GM12878 (cell line): ENCODE measurements at regions not wholly inside any gene's neighbourhood (a gene's known extent, or its start where the extent isn't known, plus 50 kb on each side); places are given as distances from the start of the nearest gene placed in this dataset.

Experiments used
- ATAC-seq: fragments of 200-7000 bp; cut with Tn5 transposase; 3 replicates; pipeline ENCODE4 v1.9.1; 2020; ENCODE audit warnings: mild to moderate bottlenecking, moderate library complexity
- BruUV-seq: library from RNA; stranded (reverse); fragments of 400-500 nt; replicated peaks from 2 replicates; lab custom pipeline; 2021; lab: Mats Ljungman, UMichigan
- CTCF ChIA-PET: fragments of 300-600 bp; sonication (Branson Sonifier 250); formaldehyde crosslinking; extraction: SDS; loops from one replicate; lab custom pipeline; 2021; ENCODE audit warnings: inconsistent platforms; lab: Yijun Ruan, JAX
- POLR2A ChIA-PET: fragments of 350-600 bp; formaldehyde crosslinking; extraction: SDS; loops from one replicate; lab custom pipeline; 2021; ENCODE audit warnings: inconsistent platforms; lab: Charles Lee
- RAD21 ChIA-PET: fragments of 300-600 bp; sonication (Branson Sonifier 250); formaldehyde crosslinking; loops from one replicate; lab custom pipeline; 2023; ENCODE audit warnings: antibody characterized with exemption; ENCODE audit not compliant: unreplicated experiment; lab: Charles Lee
- SMC1A ChIA-PET: fragments of 300-600 bp; sonication (Branson Sonifier 250); formaldehyde crosslinking; loops from one replicate; lab custom pipeline; 2023; ENCODE audit not compliant: unreplicated experiment, uncharacterized antibody; lab: Charles Lee
- DNase-seq: peaks from one replicate; pipeline ENCODE4 v3.0.0-alpha.2; 2011; ENCODE audit warnings: low read depth, low spot score
- FAIRE-seq: peaks from 3 replicates; lab custom pipeline; 2011; peaks lifted over from hg19 to GRCh38; lab: Jason Lieb, UNC
- H2AFZ ChIP-seq: 2 replicates; pipeline ENCODE4 v1.6.0; 2011; ENCODE audit warnings: low read depth, low read length, control low read depth; ENCODE audit not compliant: control insufficient read depth
- H3K27ac ChIP-seq: 2 replicates; pipeline ENCODE4 v1.5.1; 2011; ENCODE audit warnings: control low read depth; ENCODE audit not compliant: control insufficient read depth, insufficient read depth
- H3K27me3 ChIP-seq, 2 experiments: replicated peaks in 1 of 2; 2 replicates each; pipeline versions ENCODE4 v1.6.0 to v1.6.1; 2011; ENCODE audit warnings: low read length in 1 of 2; ENCODE audit not compliant: control insufficient read depth in 2 of 2, insufficient read depth in 2 of 2
- H3K36me3 ChIP-seq, 2 experiments: 2 replicates each; pipeline ENCODE4 v1.5.1; 2011; ENCODE audit warnings: low read length in 1 of 2; ENCODE audit not compliant: control insufficient read depth in 2 of 2, insufficient read depth in 2 of 2
- H3K4me1 ChIP-seq: 2 replicates; pipeline ENCODE4 v1.6.1; 2011; ENCODE audit warnings: mild to moderate bottlenecking, low read length, moderate library complexity, mixed read lengths; ENCODE audit not compliant: control insufficient read depth, insufficient read depth
- H3K4me2 ChIP-seq: 2 replicates; pipeline ENCODE4 v1.6.0; 2011; ENCODE audit warnings: control low read depth; ENCODE audit not compliant: control insufficient read depth, insufficient read depth
- H3K4me3 ChIP-seq: fragments of 200-600 bp; sonication (generic); 2 replicates; pipeline ENCODE4 v1.5.1; 2016
- H3K79me2 ChIP-seq: 2 replicates; pipeline ENCODE4 v1.6.0; 2011; ENCODE audit warnings: low read length; ENCODE audit not compliant: control insufficient read depth, insufficient read depth
- H3K9ac ChIP-seq: 2 replicates; pipeline ENCODE4 v1.8.0; 2011; ENCODE audit warnings: low read length, control low read depth, mixed read lengths; ENCODE audit not compliant: control insufficient read depth, insufficient read depth
- H3K9me3 ChIP-seq: replicated peaks from 3 replicates; pipeline ENCODE4 v1.5.1; 2011; ENCODE audit warnings: mild to moderate bottlenecking, low read length; ENCODE audit not compliant: control insufficient read depth, insufficient read depth
- H4K20me1 ChIP-seq: 2 replicates; pipeline ENCODE4 v1.6.0; 2011; ENCODE audit not compliant: control insufficient read depth, insufficient read depth
- CHD1 ChIP-seq: IDR thresholded peaks from 2 replicates; pipeline ENCODE4 v1.6.1; 2012; ENCODE audit warnings: low read depth, low read length, improper control_type of control experiment
- EGR1 ChIP-seq, 2 experiments: IDR thresholded peaks; 1 replicate in 1 of 2; 2 replicates in 1 of 2; pipeline ENCODE4 v1.6.1; 2011 to 2012; ENCODE audit warnings: low read depth in 2 of 2, low read length in 2 of 2, borderline replicate concordance in 1 of 2, mild to moderate bottlenecking in 1 of 2, moderate library complexity in 1 of 2
- HDAC6 ChIP-seq: fragments of 200-600 bp; sonication (generic); IDR thresholded peaks from one replicate; pipeline ENCODE4 v1.8.0; 2017; ENCODE audit warnings: antibody characterized with exemption; ENCODE audit not compliant: unreplicated experiment
- IRF5 ChIP-seq: fragments of 450-650 bp; IDR thresholded peaks from 2 replicates; pipeline ENCODE4 v1.6.1; 2017; ENCODE audit warnings: borderline replicate concordance
- NFIC ChIP-seq: IDR thresholded peaks from 2 replicates; pipeline ENCODE4 v1.6.1; 2012; ENCODE audit warnings: low read depth, mild to moderate bottlenecking, inconsistent platforms, low read length, moderate library complexity
- NR2C2 ChIP-seq: IDR thresholded peaks from 2 replicates; pipeline ENCODE4 v1.6.1; 2011; ENCODE audit warnings: borderline replicate concordance, low read depth; ENCODE audit not compliant: control insufficient read depth, insufficient read length
- PML ChIP-seq: IDR thresholded peaks from 2 replicates; pipeline ENCODE4 v1.6.1; 2012; ENCODE audit warnings: low read length, inconsistent platforms
- SPI1 ChIP-seq: IDR thresholded peaks from 2 replicates; pipeline ENCODE4 v1.6.1; 2011; ENCODE audit warnings: low read depth, mild to moderate bottlenecking, low read length, moderate library complexity, borderline replicate concordance; ENCODE audit not compliant: insufficient read depth
- SUZ12 ChIP-seq: fragments of 200-600 bp; sonication (generic); IDR thresholded peaks from one replicate; pipeline ENCODE4 v1.6.1; 2018; ENCODE audit warnings: antibody characterized with exemption, mild to moderate bottlenecking; ENCODE audit not compliant: unreplicated experiment
- WRNIP1 ChIP-seq: IDR thresholded peaks from 2 replicates; pipeline ENCODE4 v1.6.1; 2011; ENCODE audit warnings: low read depth, low read length, improper control_type of control experiment, borderline replicate concordance
- ZBED1 ChIP-seq: IDR thresholded peaks from 2 replicates; pipeline ENCODE4 v1.6.1; 2016; ENCODE audit warnings: borderline replicate concordance
- ZNF24 ChIP-seq: fragments of 450-650 bp; IDR thresholded peaks from 2 replicates; pipeline ENCODE4 v1.6.1; 2017; ENCODE audit warnings: antibody characterized with exemption, mild to moderate bottlenecking
- ZSCAN29 ChIP-seq: fragments of 450-650 bp; IDR thresholded peaks from 2 replicates; pipeline ENCODE4 v1.6.1; 2017; ENCODE audit warnings: mild to moderate bottlenecking, moderate library complexity
- WGBS: methylation state at CpG from one replicate; pipeline ENCODE4 v1.1.6; 2016; ENCODE audit warnings: low lambda C conversion rate; ENCODE audit not compliant: insufficient replicate concordance, insufficient coverage; ENCODE audit errors: missing lambda C conversion rate; 5-methylcytosine and 5-hydroxymethylcytosine counted together
- in situ Hi-C: fragments of 300-500 bp; cut with MboI; formaldehyde crosslinking; loops from 9 replicates; pipeline ENCODE4 v1.14.3; 2018; ENCODE audit warnings: mixed read lengths
- intact Hi-C: fragments of 100-400 bp; cut with micrococcal nuclease; formaldehyde crosslinking; loops from one replicate; pipeline ENCODE4 v1.14.2; 2022; ENCODE audit not compliant: unreplicated experiment
- TF ChIP-seq, protein P1 (sequence below): fragments of 150-350 bp; IDR thresholded peaks from 2 replicates; pipeline ENCODE4 v1.6.1; 2014; ENCODE audit warnings: mild to moderate bottlenecking, low read depth, low read length

GRCh38 chr2:100192825-100193224, 50.4 kb upstream of the AFF3 start (continued):
- TF ChIP-seq, protein P1, sequence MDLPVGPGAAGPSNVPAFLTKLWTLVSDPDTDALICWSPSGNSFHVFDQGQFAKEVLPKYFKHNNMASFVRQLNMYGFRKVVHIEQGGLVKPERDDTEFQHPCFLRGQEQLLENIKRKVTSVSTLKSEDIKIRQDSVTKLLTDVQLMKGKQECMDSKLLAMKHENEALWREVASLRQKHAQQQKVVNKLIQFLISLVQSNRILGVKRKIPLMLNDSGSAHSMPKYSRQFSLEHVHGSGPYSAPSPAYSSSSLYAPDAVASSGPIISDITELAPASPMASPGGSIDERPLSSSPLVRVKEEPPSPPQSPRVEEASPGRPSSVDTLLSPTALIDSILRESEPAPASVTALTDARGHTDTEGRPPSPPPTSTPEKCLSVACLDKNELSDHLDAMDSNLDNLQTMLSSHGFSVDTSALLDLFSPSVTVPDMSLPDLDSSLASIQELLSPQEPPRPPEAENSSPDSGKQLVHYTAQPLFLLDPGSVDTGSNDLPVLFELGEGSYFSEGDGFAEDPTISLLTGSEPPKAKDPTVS: no peak
- TF ChIP-seq HDAC6 (no peak), EGR1 (IDR thresholded peaks at IDR 0.05; ENCODE audit: borderline replicate concordance in 1 of 2, low read depth in 2 of 2, low read length in 2 of 2) (no peak), ZNF24 (no peak), NFIC (no peak), CHD1 (no peak), SUZ12 (no peak), SPI1 (no peak), PML (no peak), ZSCAN29 (no peak), ZBED1 (no peak), NR2C2 (no peak), WRNIP1 (no peak)
- TF ChIP-seq, all 136 proteins: peak for 0

GRCh38 chr2:100192300-100192699, 49.9 kb upstream of the AFF3 start:
- no peak overlapping the region for H2AFZ ChIP-seq
- H3K36me3 ChIP-seq: no peaks in the 10 kb centered on the region
- no peaks in the 10 kb centered on the region for H3K79me2 ChIP-seq
- DNase-seq (no peak), ATAC-seq (no peak), FAIRE-seq (no peak)
- H3K9ac ChIP-seq: no peak overlapping the region
- H3K27me3 ChIP-seq: peaks cover 0 to 6% of the 10 kb centered on the region in 2 experiments; a peak in 2 of 4 replicates
- ChIA-PET POLR2A (no interaction called here), RAD21 (no interaction called here), CTCF (no interaction called here), SMC1A (no interaction called here)
- H3K4me3 ChIP-seq: no peak overlapping the region
- BruUV-seq: no TSS peak
- H3K27ac ChIP-seq: no peak overlapping the region
- WGBS: 85% methylated on average over 3 of the region's 3 CpGs
- H4K20me1 ChIP-seq: no peaks in the 10 kb centered on the region
- no peaks in the 10 kb centered on the region for H3K4me1 ChIP-seq
- in situ Hi-C loops (no loop called here), intact Hi-C loops (no loop called here)
- no peak overlapping the region for H3K4me2 ChIP-seq
- H3K9me3 ChIP-seq: no peaks in the 10 kb centered on the region
- TF ChIP-seq IRF5: no peak
